HG02571 (cell line): ENCODE measurements at regions not wholly inside any gene's neighbourhood (a gene's known extent, or its start where the extent isn't known, plus 50 kb on each side); places are given as distances from the start of the nearest gene placed in this dataset.
"Not testable (repeated sequence)": the region's sequence is repeated elsewhere in the genome, so short reads cannot be mapped to it uniquely, and the experiment has no call there.

Source experiments
- ATAC-seq: cut with Tn5 transposase; IDR thresholded peaks from one replicate; pipeline ENCODE4 v1.9.1; 2021; ENCODE audit warnings: mild to moderate bottlenecking, moderate library complexity; ENCODE audit not compliant: unreplicated experiment

GRCh38 chr2:122007126-122007525, 251.7 kb downstream of the TSN start:
- ATAC-seq = no peak

GRCh38 chr2:122007577-122007976, 252.1 kb downstream of the TSN start:
- ATAC-seq = no peak

GRCh38 chr2:122009561-122009960, 254.1 kb downstream of the TSN start:
- no peak for ATAC-seq

GRCh38 chr2:122011493-122012270, 256.2 kb downstream of the TSN start:
- ATAC-seq = no peak

GRCh38 chr2:122018736-122019135, 263.3 kb downstream of the TSN start:
- ATAC-seq = no peak

- ATAC-seq = no peak
Observed at GRCh38 chr2:122019724-122020123, 264.3 kb downstream of the TSN start.

GRCh38 chr2:122020377-122020776, 264.9 kb downstream of the TSN start:
- ATAC-seq = no peak

- no peak for ATAC-seq
Observed at GRCh38 chr2:122021941-122022340, 266.5 kb downstream of the TSN start.

- no peak for ATAC-seq
Observed at GRCh38 chr2:122022531-122022930, 267.1 kb downstream of the TSN start.

- ATAC-seq = no peak
Observed at GRCh38 chr2:122023059-122023864, 267.8 kb downstream of the TSN start.

GRCh38 chr2:122027510-122028217, 272.2 kb downstream of the TSN start:
- no peak for ATAC-seq

GRCh38 chr2:122028371-122029100, 273.1 kb downstream of the TSN start:
- ATAC-seq = no peak

- no peak for ATAC-seq
Observed at GRCh38 chr2:122029456-122029855, 274.0 kb downstream of the TSN start.

GRCh38 chr2:122029945-122030344, 274.5 kb downstream of the TSN start:
- ATAC-seq = no peak

GRCh38 chr2:122031544-122032263, 276.3 kb downstream of the TSN start:
- no peak for ATAC-seq

- no peak for ATAC-seq
Observed at GRCh38 chr2:122032264-122032645, 276.8 kb downstream of the TSN start.

- no peak for ATAC-seq
Observed at GRCh38 chr2:122033778-122034177, 278.3 kb downstream of the TSN start.

- no peak for ATAC-seq
Observed at GRCh38 chr2:122034344-122034743, 278.9 kb downstream of the TSN start.

- no peak for ATAC-seq
Observed at GRCh38 chr2:122034777-122035176, 279.3 kb downstream of the TSN start.

- ATAC-seq = not testable (repeated sequence)
Observed at GRCh38 chr2:122038816-122039215, 283.4 kb downstream of the TSN start.
